GM12878 (cell line): ENCODE measurements at regions not wholly inside any gene's neighbourhood (a gene's known extent, or its start where the extent isn't known, plus 50 kb on each side); places are given as distances from the start of the nearest gene placed in this dataset.

Source experiments
- ATAC-seq: fragments of 200-7000 bp; cut with Tn5 transposase; 3 replicates; pipeline ENCODE4 v1.9.1; 2020; ENCODE audit warnings: mild to moderate bottlenecking, moderate library complexity
- BruUV-seq: library from RNA; stranded (reverse); fragments of 400-500 nt; replicated peaks from 2 replicates; lab custom pipeline; 2021; lab: Mats Ljungman, UMichigan
- CTCF ChIA-PET: fragments of 300-600 bp; sonication (Branson Sonifier 250); formaldehyde crosslinking; extraction: SDS; loops from one replicate; lab custom pipeline; 2021; ENCODE audit warnings: inconsistent platforms; lab: Yijun Ruan, JAX
- POLR2A ChIA-PET: fragments of 350-600 bp; formaldehyde crosslinking; extraction: SDS; loops from one replicate; lab custom pipeline; 2021; ENCODE audit warnings: inconsistent platforms; lab: Charles Lee
- RAD21 ChIA-PET: fragments of 300-600 bp; sonication (Branson Sonifier 250); formaldehyde crosslinking; loops from one replicate; lab custom pipeline; 2023; ENCODE audit warnings: antibody characterized with exemption; ENCODE audit not compliant: unreplicated experiment; lab: Charles Lee
- SMC1A ChIA-PET: fragments of 300-600 bp; sonication (Branson Sonifier 250); formaldehyde crosslinking; loops from one replicate; lab custom pipeline; 2023; ENCODE audit not compliant: unreplicated experiment, uncharacterized antibody; lab: Charles Lee
- DNase-seq: peaks from one replicate; pipeline ENCODE4 v3.0.0-alpha.2; 2011; ENCODE audit warnings: low read depth, low spot score
- FAIRE-seq: peaks from 3 replicates; lab custom pipeline; 2011; peaks lifted over from hg19 to GRCh38; lab: Jason Lieb, UNC
- H2AFZ ChIP-seq: 2 replicates; pipeline ENCODE4 v1.6.0; 2011; ENCODE audit warnings: low read depth, low read length, control low read depth; ENCODE audit not compliant: control insufficient read depth
- H3K27ac ChIP-seq: 2 replicates; pipeline ENCODE4 v1.5.1; 2011; ENCODE audit warnings: control low read depth; ENCODE audit not compliant: control insufficient read depth, insufficient read depth
- H3K27me3 ChIP-seq, 2 experiments: replicated peaks in 1 of 2; 2 replicates each; pipeline versions ENCODE4 v1.6.0 to v1.6.1; 2011; ENCODE audit warnings: low read length in 1 of 2; ENCODE audit not compliant: control insufficient read depth in 2 of 2, insufficient read depth in 2 of 2
- H3K36me3 ChIP-seq, 2 experiments: 2 replicates each; pipeline ENCODE4 v1.5.1; 2011; ENCODE audit warnings: low read length in 1 of 2; ENCODE audit not compliant: control insufficient read depth in 2 of 2, insufficient read depth in 2 of 2
- H3K4me1 ChIP-seq: 2 replicates; pipeline ENCODE4 v1.6.1; 2011; ENCODE audit warnings: mild to moderate bottlenecking, low read length, moderate library complexity, mixed read lengths; ENCODE audit not compliant: control insufficient read depth, insufficient read depth
- H3K4me2 ChIP-seq: 2 replicates; pipeline ENCODE4 v1.6.0; 2011; ENCODE audit warnings: control low read depth; ENCODE audit not compliant: control insufficient read depth, insufficient read depth
- H3K4me3 ChIP-seq: fragments of 200-600 bp; sonication (generic); 2 replicates; pipeline ENCODE4 v1.5.1; 2016
- H3K79me2 ChIP-seq: 2 replicates; pipeline ENCODE4 v1.6.0; 2011; ENCODE audit warnings: low read length; ENCODE audit not compliant: control insufficient read depth, insufficient read depth
- H3K9ac ChIP-seq: 2 replicates; pipeline ENCODE4 v1.8.0; 2011; ENCODE audit warnings: low read length, control low read depth, mixed read lengths; ENCODE audit not compliant: control insufficient read depth, insufficient read depth
- H3K9me3 ChIP-seq: replicated peaks from 3 replicates; pipeline ENCODE4 v1.5.1; 2011; ENCODE audit warnings: mild to moderate bottlenecking, low read length; ENCODE audit not compliant: control insufficient read depth, insufficient read depth
- H4K20me1 ChIP-seq: 2 replicates; pipeline ENCODE4 v1.6.0; 2011; ENCODE audit not compliant: control insufficient read depth, insufficient read depth
- MTA2 ChIP-seq: fragments of 450-650 bp; IDR thresholded peaks from 2 replicates; pipeline ENCODE4 v1.6.1; 2016; ENCODE audit warnings: low read depth, mild to moderate bottlenecking, moderate library complexity
- POU2F2 ChIP-seq: IDR thresholded peaks from 3 replicates; pipeline ENCODE4 v1.6.1; 2011; ENCODE audit warnings: low read depth, mild to moderate bottlenecking, low read length, borderline replicate concordance
- SIX5 ChIP-seq: IDR thresholded peaks from 2 replicates; pipeline ENCODE4 v1.6.1; 2011; ENCODE audit warnings: mild to moderate bottlenecking, low read depth, low read length, moderate library complexity; ENCODE audit not compliant: severe bottlenecking
- WGBS: methylation state at CpG from one replicate; pipeline ENCODE4 v1.1.6; 2016; ENCODE audit warnings: low lambda C conversion rate; ENCODE audit not compliant: insufficient replicate concordance, insufficient coverage; ENCODE audit errors: missing lambda C conversion rate; 5-methylcytosine and 5-hydroxymethylcytosine counted together
- in situ Hi-C: fragments of 300-500 bp; cut with MboI; formaldehyde crosslinking; loops from 9 replicates; pipeline ENCODE4 v1.14.3; 2018; ENCODE audit warnings: mixed read lengths
- intact Hi-C: fragments of 100-400 bp; cut with micrococcal nuclease; formaldehyde crosslinking; loops from one replicate; pipeline ENCODE4 v1.14.2; 2022; ENCODE audit not compliant: unreplicated experiment
- TF ChIP-seq, protein P1 (sequence below): fragments of 450-650 bp; IDR thresholded peaks from 2 replicates; pipeline ENCODE4 v1.6.1; 2017; ENCODE audit warnings: mild to moderate bottlenecking, moderate library complexity
- TF ChIP-seq, protein P2 (sequence below): fragments of 450-650 bp; formaldehyde crosslinking; IDR thresholded peaks from 2 replicates; pipeline ENCODE4 v1.4.0; 2022; ENCODE audit warnings: mild to moderate bottlenecking, moderate library complexity

DNA sequence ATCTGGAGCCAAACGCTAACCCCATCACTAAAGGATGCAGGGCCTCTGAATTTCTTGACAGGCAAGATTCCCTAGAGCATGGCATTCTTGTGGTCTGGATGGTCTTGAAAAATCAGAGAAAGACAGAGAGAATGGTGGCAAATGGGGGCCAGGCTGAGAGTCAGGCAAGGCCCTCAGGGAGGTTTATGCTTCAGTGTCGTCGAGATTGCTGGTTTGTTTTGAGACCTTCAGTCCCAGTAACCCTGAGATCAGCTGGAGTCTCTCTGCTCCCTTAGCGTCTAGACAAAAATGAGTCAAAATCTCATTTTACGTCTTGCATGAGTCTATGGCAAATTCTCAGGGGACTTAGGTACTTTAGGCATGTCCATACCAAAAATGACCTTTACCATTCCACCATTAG is 539.3 kb downstream of the SOX6 start:
- BruUV-seq: no TSS peak
- no peak overlapping the region for H2AFZ ChIP-seq
- no peaks in the 10 kb centered on the region for H3K9me3 ChIP-seq
- intact Hi-C loops: loop anchor here (5.0 kb wide), 1 partner anchor 490 kb away; no protein-coding TSS in a partner anchor
- ATAC-seq: no peak
- no peaks in the 10 kb centered on the region for H3K4me1 ChIP-seq
- WGBS: 30% methylated on average over 5 of the region's 5 CpGs
- POLR2A ChIA-PET: no interaction called here
- H3K9ac ChIP-seq: no peak overlapping the region
- TF ChIP-seq, protein P1, sequence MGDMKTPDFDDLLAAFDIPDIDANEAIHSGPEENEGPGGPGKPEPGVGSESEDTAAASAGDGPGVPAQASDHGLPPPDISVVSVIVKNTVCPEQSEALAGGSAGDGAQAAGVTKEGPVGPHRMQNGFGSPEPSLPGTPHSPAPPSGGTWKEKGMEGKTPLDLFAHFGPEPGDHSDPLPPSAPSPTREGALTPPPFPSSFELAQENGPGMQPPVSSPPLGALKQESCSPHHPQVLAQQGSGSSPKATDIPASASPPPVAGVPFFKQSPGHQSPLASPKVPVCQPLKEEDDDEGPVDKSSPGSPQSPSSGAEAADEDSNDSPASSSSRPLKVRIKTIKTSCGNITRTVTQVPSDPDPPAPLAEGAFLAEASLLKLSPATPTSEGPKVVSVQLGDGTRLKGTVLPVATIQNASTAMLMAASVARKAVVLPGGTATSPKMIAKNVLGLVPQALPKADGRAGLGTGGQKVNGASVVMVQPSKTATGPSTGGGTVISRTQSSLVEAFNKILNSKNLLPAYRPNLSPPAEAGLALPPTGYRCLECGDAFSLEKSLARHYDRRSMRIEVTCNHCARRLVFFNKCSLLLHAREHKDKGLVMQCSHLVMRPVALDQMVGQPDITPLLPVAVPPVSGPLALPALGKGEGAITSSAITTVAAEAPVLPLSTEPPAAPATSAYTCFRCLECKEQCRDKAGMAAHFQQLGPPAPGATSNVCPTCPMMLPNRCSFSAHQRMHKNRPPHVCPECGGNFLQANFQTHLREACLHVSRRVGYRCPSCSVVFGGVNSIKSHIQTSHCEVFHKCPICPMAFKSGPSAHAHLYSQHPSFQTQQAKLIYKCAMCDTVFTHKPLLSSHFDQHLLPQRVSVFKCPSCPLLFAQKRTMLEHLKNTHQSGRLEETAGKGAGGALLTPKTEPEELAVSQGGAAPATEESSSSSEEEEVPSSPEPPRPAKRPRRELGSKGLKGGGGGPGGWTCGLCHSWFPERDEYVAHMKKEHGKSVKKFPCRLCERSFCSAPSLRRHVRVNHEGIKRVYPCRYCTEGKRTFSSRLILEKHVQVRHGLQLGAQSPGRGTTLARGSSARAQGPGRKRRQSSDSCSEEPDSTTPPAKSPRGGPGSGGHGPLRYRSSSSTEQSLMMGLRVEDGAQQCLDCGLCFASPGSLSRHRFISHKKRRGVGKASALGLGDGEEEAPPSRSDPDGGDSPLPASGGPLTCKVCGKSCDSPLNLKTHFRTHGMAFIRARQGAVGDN: no peak
- TF ChIP-seq MTA2 (no peak), POU2F2 (no peak), SIX5 (no peak)
- TF ChIP-seq, protein P2, sequence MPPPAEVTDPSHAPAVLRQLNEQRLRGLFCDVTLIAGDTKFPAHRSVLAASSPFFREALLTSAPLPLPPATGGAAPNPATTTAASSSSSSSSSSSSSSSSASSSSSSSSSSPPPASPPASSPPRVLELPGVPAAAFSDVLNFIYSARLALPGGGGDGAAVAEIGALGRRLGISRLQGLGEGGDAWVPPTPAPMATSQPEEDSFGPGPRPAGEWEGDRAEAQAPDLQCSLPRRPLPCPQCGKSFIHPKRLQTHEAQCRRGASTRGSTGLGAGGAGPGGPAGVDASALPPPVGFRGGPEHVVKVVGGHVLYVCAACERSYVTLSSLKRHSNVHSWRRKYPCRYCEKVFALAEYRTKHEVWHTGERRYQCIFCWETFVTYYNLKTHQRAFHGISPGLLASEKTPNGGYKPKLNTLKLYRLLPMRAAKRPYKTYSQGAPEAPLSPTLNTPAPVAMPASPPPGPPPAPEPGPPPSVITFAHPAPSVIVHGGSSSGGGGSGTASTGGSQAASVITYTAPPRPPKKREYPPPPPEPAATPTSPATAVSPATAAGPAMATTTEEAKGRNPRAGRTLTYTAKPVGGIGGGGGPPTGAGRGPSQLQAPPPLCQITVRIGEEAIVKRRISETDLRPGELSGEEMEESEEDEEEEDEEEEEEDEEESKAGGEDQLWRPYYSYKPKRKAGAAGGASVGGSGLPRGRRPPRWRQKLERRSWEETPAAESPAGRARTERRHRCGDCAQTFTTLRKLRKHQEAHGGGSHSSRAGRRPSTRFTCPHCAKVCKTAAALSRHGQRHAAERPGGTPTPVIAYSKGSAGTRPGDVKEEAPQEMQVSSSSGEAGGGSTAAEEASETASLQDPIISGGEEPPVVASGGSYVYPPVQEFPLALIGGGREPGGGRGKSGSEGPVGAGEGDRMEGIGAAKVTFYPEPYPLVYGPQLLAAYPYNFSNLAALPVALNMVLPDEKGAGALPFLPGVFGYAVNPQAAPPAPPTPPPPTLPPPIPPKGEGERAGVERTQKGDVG: no peak
- TF ChIP-seq, all 136 proteins: peak for 0
- ChIA-PET CTCF (interaction anchor here (0.7 to 5.8 kb wide), 3 partner anchors 13 to 56 kb away, joined by 3 to 45 read pairs (median 3); no protein-coding TSS in a partner anchor), RAD21 (no interaction called here), SMC1A (interaction anchor here (1.0 to 1.4 kb wide), 3 partner anchors 10 to 563 kb away, joined by 3 to 4 read pairs (median 3); no protein-coding TSS in a partner anchor)
- Histone ChIP-seq H3K79me2 (no peaks in the 10 kb centered on the region), H3K27ac (no peak overlapping the region), H3K4me2 (no peak overlapping the region), H3K36me3 (no peaks in the 10 kb centered on the region), H4K20me1 (no peaks in the 10 kb centered on the region), H3K27me3 (no peaks in the 10 kb centered on the region), H3K4me3 (no peak overlapping the region)
- in situ Hi-C loops: no loop called here
- FAIRE-seq: no peak
- DNase-seq: no peak
